ENCODE measurements at regions not wholly inside any gene's neighbourhood (a gene's known extent, or its start where the extent isn't known, plus 50 kb on each side); places are given as distances from the start of the nearest gene placed in this dataset.

DNA sequence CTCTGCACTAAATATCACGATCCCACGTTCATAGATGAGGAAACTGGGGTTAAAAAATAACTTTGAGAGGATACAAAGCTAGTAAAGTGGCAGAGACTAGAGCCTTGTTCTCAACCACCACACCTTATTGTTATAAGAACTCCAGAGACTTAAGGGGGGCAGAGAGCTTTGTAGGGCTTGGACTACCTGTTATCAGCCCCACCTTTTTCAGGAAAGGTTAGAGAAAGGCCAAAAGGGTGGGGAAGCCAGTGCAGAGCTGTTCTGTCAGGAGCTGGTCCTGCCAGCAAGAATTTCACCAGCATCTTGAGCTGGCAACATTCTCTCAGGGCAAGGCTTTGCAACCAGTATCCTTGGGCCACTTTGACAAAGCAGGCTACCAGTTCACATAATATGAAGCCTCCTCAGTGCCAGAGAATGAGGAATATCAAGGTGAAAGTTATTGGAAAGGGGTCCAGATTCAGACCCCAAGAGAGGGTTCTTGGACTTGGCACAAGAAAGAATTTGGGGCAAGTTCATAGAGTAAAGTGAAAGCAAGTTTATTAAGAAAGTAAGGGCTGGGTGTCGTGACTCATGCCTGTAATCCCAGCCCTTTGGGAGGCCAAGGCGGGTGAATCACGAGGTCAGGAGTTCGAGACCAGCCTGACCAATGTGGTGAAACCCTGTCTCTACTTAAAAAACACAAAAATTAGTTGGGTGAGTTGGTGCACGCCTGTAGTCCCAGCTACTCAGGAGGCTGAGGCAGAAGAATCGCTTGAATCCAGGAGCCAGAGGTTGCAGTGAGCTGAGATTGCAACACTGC, 66.2 kb upstream of the CLINT1 start:
- TF ChIP-seq CTCF (conservative IDR thresholded peaks at IDR 0.05; ENCODE audit: low read depth, low read length) = no peak
- TF ChIP-seq EZH2 (IDR thresholded peaks at IDR 0.05; ENCODE audit: low read length, unreplicated experiment) = no peak
- TF ChIP-seq EZH2phosphoT487 (IDR thresholded peaks at IDR 0.05; ENCODE audit: borderline replicate concordance, low read length) = no peak

Data from PC-3 (cell line).